Keratinocyte (primary cell): ENCODE measurements at regions not wholly inside any gene's neighbourhood (a gene's known extent, or its start where the extent isn't known, plus 50 kb on each side); places are given as distances from the start of the nearest gene placed in this dataset.

Experiments used
- DNase-seq: peaks from one replicate; pipeline ENCODE4 v3.0.0-alpha.2; 2011; ENCODE audit warnings: low read depth, missing footprints, low spot score
- FAIRE-seq: peaks from 2 replicates; lab custom pipeline; 2011; peaks lifted over from hg19 to GRCh38; lab: Jason Lieb, UNC
- H2AFZ ChIP-seq: 2 replicates; pipeline ENCODE4 v1.6.0; 2012; ENCODE audit warnings: low read length, control low read depth, inconsistent platforms; ENCODE audit not compliant: control insufficient read depth
- H3K27ac ChIP-seq: 2 replicates; pipeline ENCODE4 v1.5.1; 2011; ENCODE audit warnings: low read length; ENCODE audit not compliant: control insufficient read depth, insufficient read depth
- H3K27me3 ChIP-seq: 3 replicates; pipeline ENCODE4 v1.6.0; 2011; ENCODE audit warnings: low read length; ENCODE audit not compliant: control insufficient read depth, insufficient read depth; ENCODE audit errors: extremely low read depth
- H3K36me3 ChIP-seq, 2 experiments: 2 replicates in 1 of 2; 3 replicates in 1 of 2; pipeline ENCODE4 v1.5.1; 2011; ENCODE audit warnings: low read length in 2 of 2, mild to moderate bottlenecking in 1 of 2; ENCODE audit not compliant: control insufficient read depth in 2 of 2, insufficient read depth in 2 of 2; ENCODE audit errors: extremely low read depth in 1 of 2
- H3K4me1 ChIP-seq: 3 replicates; pipeline ENCODE4 v1.5.1; 2011; ENCODE audit warnings: low read length; ENCODE audit not compliant: control insufficient read depth, insufficient read depth; ENCODE audit errors: extremely low read depth
- H3K4me2 ChIP-seq: 3 replicates; pipeline ENCODE4 v1.6.0; 2011; ENCODE audit warnings: low read depth, low read length; ENCODE audit not compliant: control insufficient read depth, insufficient read depth; ENCODE audit errors: extremely low read depth
- H3K4me3 ChIP-seq, 3 experiments: fragments of 200-600 bp in 1 of 3; sonication (generic) in 1 of 3; 2 replicates in 2 of 3; 3 replicates in 1 of 3; pipeline ENCODE4 v1.5.1; 2011 to 2016; ENCODE audit warnings: low read length in 3 of 3, mild to moderate bottlenecking in 3 of 3, control low read depth in 2 of 3, inconsistent platforms in 1 of 3, low read depth in 1 of 3, mixed read lengths in 1 of 3, mixed run types in 1 of 3, moderate library complexity in 1 of 3; ENCODE audit not compliant: control insufficient read depth in 2 of 3, insufficient read depth in 2 of 3; ENCODE audit errors: extremely low read depth in 1 of 3
- H3K79me2 ChIP-seq: 2 replicates; pipeline ENCODE4 v1.6.0; 2012; ENCODE audit warnings: low read length; ENCODE audit not compliant: control insufficient read depth, insufficient read depth
- H3K9ac ChIP-seq: 3 replicates; pipeline ENCODE4 v1.6.0; 2011; ENCODE audit warnings: low read length; ENCODE audit not compliant: control insufficient read depth, insufficient read depth; ENCODE audit errors: extremely low read depth
- H3K9me1 ChIP-seq: 3 replicates; pipeline ENCODE4 v1.6.0; 2011; ENCODE audit warnings: low read length; ENCODE audit not compliant: control insufficient read depth, insufficient read depth; ENCODE audit errors: extremely low read depth
- H3K9me3 ChIP-seq: 2 replicates; pipeline ENCODE4 v1.5.1; 2012; ENCODE audit warnings: low read depth, low read length; ENCODE audit not compliant: control insufficient read depth
- H4K20me1 ChIP-seq: 3 replicates; pipeline ENCODE4 v1.6.0; 2011; ENCODE audit warnings: low read length; ENCODE audit not compliant: control insufficient read depth, insufficient read depth; ENCODE audit errors: extremely low read depth
- EZH2 ChIP-seq: IDR thresholded peaks from one replicate; pipeline ENCODE4 v1.6.1; 2012; ENCODE audit warnings: inconsistent platforms, mild to moderate bottlenecking, low read length, moderate library complexity
- dilution Hi-C: fragments of 300-500 bp; cut with MboI; formaldehyde crosslinking; loops from one replicate; pipeline ENCODE4 v1.7.0; 2020; ENCODE audit warnings: low sequenced_read_pairs; ENCODE audit not compliant: extremely low pct_ligation_motif_present
- TF ChIP-seq, protein P1 (sequence below), 3 experiments: IDR thresholded peaks in 1 of 3; conservative IDR thresholded peaks in 1 of 3; optimal IDR thresholded peaks in 1 of 3; 2 replicates in 2 of 3; 3 replicates in 1 of 3; pipeline versions ENCODE3 to v1.5.1; 2011; ENCODE audit warnings: low read length in 3 of 3, mild to moderate bottlenecking in 3 of 3, moderate library complexity in 2 of 3, control low read depth in 1 of 3, inconsistent platforms in 1 of 3; ENCODE audit not compliant: insufficient read depth in 2 of 3; ENCODE audit errors: extremely low read depth in 1 of 3

DNA sequence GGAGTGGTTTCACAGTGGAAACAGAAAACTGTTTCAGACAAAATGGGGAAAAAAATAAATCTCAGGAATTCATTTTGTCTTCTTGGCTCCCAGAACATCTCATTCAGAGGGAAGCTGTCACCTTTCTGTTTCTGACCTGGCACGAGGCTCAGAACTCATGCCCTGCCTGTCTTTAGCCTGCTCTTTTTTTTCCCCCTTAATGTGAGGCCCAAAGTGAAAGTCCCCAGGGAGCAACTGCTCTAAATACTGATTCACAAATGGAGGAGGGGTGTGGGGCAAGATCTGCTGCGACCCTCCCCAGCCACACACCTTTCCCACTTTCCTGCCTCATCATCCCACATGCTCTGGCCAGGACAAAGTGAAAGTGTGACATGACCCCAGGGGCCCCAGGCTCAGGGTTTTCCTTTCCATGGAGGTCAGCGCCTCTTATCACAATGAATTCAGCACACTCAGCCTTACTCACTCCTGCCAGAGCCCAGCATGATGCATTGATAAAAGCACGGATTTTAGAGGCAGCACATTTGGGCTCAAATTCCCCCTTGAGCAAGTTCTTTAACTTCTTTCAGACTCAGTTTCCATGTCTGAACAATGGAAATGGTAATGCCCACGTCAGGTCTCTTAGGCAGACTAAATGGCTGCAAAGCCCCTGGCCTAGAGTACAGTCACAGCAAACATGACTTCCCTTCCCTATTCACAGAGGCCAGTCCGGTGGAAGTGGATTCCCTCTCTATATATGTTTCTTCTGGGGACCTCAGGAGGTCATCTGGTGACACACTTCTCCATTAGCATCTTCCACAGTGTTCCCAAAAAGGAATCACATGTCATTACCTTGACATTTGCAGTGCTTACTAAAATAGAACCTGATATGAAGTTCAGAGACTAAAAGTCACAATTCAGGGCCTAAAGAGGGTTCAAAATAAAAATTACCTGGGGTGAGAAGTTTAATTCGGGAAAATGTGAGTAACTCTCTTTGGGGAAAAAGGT is 55.3 kb upstream of the TMEM163 start:
- Histone ChIP-seq H3K27me3 (no peaks in the 10 kb centered on the region), H3K9me3 (no peaks in the 10 kb centered on the region), H3K4me2 (peak overlapping the region; percentile 28), H3K4me1 (peaks cover 34% of the 10 kb centered on the region), H3K4me3 (peak overlapping the region in 1 of 3 experiments; percentile 5), H3K36me3 (no peaks in the 10 kb centered on the region), H3K27ac (peak overlapping the region; percentile 72), H3K9ac (peak overlapping the region; percentile 11), H3K79me2 (no peaks in the 10 kb centered on the region), H2AFZ (peak overlapping the region; percentile 74), H3K9me1 (no peaks in the 10 kb centered on the region), H4K20me1 (no peaks in the 10 kb centered on the region)
- dilution Hi-C loops = no loop called here
- DNase-seq = no peak
- TF ChIP-seq EZH2 = no peak
- TF ChIP-seq, protein P1, sequence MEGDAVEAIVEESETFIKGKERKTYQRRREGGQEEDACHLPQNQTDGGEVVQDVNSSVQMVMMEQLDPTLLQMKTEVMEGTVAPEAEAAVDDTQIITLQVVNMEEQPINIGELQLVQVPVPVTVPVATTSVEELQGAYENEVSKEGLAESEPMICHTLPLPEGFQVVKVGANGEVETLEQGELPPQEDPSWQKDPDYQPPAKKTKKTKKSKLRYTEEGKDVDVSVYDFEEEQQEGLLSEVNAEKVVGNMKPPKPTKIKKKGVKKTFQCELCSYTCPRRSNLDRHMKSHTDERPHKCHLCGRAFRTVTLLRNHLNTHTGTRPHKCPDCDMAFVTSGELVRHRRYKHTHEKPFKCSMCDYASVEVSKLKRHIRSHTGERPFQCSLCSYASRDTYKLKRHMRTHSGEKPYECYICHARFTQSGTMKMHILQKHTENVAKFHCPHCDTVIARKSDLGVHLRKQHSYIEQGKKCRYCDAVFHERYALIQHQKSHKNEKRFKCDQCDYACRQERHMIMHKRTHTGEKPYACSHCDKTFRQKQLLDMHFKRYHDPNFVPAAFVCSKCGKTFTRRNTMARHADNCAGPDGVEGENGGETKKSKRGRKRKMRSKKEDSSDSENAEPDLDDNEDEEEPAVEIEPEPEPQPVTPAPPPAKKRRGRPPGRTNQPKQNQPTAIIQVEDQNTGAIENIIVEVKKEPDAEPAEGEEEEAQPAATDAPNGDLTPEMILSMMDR (optimal IDR thresholded peaks at IDR 0.05 in 1 of 3, IDR thresholded peaks at IDR 0.05 in 1 of 3, conservative IDR thresholded peaks at IDR 0.05 in 1 of 3; ENCODE audit: extremely low read depth in 1 of 3, insufficient read depth in 2 of 3, low read length in 3 of 3) = no peak
- FAIRE-seq = peak; percentile 71

DNA sequence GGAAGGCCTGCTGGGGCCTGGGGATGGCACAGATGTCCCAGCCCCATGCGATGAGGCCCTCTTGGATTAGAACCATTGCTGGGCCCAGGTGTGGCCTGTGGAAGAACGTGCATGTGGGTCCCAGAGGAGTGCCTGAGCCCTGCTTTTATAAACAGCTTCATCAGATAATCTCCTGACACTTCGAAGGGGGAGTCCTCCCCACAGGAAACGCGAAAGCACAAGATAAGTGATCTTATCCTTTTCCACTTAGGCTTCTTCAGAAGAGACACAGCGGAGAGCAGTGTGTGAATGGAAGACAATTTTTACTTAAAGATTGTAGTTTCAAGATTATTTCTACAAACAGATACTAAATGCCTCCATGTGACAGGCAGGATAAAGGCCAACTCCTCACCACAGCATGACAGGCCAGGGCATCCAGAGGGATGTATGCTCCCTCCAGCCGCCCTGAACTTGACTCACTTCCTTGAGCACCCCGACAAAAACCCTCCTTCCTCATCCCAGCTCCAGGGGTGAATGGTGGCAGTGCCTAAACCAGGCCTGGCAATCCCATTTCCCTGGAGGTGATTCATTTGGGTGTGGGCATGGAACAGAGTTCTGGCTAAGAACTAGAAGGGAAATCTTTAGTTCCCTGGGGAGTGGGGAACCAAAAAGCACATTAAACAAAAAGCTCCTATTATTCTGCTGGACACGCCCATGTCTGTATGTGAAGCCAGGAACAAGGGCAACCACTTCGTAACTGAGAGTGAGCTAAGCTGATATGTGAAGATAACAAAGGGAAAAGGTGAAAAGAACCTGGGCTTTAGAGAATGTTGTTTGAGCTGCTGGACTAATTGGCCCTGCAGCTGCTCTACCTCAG is 56.2 kb upstream of the TMEM163 start:
- DNase-seq (peak; percentile 55), FAIRE-seq (peak; percentile 98)
- Histone ChIP-seq H3K4me1 (peaks cover 34% of the 10 kb centered on the region), H3K27me3 (no peaks in the 10 kb centered on the region), H3K4me2 (peak overlapping the region; percentile 63), H3K4me3 (no peak overlapping the region), H3K79me2 (no peaks in the 10 kb centered on the region), H3K36me3 (no peaks in the 10 kb centered on the region), H4K20me1 (no peaks in the 10 kb centered on the region), H3K27ac (peak overlapping the region; percentile 72), H3K9me3 (no peaks in the 10 kb centered on the region), H3K9me1 (no peaks in the 10 kb centered on the region), H2AFZ (peak overlapping the region; percentile 74), H3K9ac (peak overlapping the region; percentile 29)
- TF ChIP-seq, protein P1 (optimal IDR thresholded peaks at IDR 0.05 in 1 of 3, IDR thresholded peaks at IDR 0.05 in 1 of 3, conservative IDR thresholded peaks at IDR 0.05 in 1 of 3; ENCODE audit: extremely low read depth in 1 of 3, insufficient read depth in 2 of 3, low read length in 3 of 3) = no peak
- no peak for TF ChIP-seq EZH2
- dilution Hi-C loops = no loop called here
